Stimulated activated naive CD4-positive, alpha-beta T cell (primary cell): ENCODE measurements at regions not wholly inside any gene's neighbourhood (a gene's known extent, or its start where the extent isn't known, plus 50 kb on each side); places are given as distances from the start of the nearest gene placed in this dataset.
"Not testable (repeated sequence)": the region's sequence is repeated elsewhere in the genome, so short reads cannot be mapped to it uniquely, and the experiment has no call there.

Experiments used
- DNase-seq, 6 experiments: peaks; one replicate each; lab custom pipeline; 2025; lab: John Stamatoyannopoulos, UW

DNA sequence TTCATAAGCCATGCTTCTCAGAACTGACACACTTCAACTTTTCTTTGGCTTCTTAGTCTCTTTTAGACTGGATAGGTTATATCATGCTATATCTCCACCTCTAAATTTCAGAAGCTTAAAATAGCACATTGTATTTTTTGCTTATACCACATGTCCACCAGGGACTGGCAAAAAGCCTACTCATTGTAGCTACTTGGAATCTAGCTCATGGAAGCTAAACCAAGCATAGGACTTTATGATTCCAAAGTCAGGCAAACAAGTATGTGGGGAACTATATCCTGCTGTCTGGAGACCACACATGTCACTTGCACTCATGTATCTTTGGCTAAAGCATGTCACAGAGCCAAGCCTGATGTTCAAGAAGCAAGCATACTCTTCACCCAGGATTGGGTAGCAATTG is 245.0 kb upstream of the RASGRP1 start:
- DNase-seq = no peak

DNA sequence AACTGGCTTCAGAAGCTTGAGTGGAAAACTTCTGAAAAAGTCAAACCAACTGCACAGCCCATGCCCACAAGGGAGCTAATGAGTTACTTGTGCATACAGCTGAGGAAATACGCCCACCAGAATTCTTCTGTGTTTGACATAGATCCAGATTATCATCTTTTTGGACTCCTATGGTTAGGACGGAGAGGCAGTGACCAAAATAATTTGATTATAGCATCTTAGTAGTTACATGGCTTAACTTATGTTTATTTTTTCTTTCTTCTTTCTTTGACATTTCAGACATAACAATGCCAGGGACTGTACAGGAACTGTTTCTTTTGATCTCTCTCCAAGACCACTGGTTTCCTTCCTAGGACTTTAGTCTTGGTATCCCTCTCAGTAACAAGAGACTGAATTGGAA is 246.1 kb upstream of the RASGRP1 start:
- no peak for DNase-seq

DNA sequence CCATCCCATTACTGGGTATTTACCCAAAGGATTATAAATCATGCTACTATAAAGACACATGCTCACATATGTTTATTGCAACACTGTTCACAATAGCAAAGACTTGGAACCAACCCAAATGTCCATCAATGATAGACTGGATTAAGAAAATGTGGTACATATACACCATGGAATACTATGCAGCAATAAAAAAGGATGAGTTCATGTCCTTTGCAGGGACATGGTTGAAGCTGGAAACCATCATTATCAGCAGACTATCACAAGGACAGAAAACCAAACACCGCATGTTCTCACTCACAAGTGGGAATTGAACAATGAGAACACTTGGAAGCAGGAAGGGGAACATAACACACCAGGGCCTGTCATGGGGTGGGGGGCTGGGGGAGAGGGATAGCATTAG is 249.6 kb upstream of the RASGRP1 start:
- not testable (repeated sequence) for DNase-seq

DNA sequence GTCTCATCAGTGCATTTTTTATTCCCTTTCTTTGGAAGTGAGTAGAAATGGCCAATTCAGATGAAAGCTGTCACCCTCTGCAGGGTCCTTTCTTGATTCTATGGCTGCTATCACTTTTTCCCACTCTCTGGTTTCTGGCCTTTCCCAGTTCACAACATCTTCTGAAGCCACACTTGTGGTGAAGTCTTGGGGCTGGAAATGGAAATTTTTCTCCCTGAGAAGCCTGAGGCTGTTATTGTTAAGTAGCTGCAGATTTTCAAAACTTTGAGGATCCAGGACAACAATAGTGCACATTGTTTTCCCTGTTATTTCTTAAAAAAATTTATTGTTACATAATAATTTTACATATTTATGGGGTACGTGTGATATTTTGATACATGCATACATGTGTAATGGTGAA is 250.3 kb upstream of the RASGRP1 start:
- no peak for DNase-seq

DNA sequence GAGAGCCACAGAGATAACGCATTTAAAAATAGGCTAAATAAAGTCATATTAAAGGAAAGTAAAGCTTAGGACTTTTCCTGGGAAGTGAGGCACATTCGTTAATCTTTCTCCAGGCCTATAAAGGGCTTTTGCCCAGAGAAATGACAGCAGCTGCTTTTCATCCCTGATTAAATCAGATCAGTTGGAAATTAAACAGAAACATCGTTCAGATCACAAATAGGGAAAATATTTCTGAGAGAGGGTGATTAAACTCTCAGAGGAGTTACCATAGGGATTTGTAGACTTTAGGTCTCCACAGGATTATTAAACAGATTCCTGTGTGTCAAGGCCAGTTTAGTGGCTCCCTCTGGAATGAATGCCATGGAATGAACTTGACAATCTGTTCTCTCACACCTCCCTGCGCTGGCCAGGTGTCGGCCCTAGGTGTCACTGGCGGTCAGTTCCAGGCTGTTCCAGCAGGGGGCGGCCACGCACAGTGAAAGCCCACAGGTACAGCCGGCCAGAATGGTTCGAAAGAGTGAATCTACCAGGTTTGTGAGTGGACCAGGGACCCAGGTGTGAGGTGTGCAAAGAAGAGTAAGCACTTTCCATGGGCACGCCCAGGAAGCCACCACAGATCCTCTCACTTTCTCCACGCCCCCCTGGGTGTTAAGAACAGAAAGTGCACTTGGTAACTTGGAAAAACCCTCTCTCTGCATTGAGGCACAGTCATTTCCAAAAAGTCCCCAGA is 253.0 kb upstream of the RASGRP1 start:
- DNase-seq = peak; percentile 27 to 79 (median 68)

DNA sequence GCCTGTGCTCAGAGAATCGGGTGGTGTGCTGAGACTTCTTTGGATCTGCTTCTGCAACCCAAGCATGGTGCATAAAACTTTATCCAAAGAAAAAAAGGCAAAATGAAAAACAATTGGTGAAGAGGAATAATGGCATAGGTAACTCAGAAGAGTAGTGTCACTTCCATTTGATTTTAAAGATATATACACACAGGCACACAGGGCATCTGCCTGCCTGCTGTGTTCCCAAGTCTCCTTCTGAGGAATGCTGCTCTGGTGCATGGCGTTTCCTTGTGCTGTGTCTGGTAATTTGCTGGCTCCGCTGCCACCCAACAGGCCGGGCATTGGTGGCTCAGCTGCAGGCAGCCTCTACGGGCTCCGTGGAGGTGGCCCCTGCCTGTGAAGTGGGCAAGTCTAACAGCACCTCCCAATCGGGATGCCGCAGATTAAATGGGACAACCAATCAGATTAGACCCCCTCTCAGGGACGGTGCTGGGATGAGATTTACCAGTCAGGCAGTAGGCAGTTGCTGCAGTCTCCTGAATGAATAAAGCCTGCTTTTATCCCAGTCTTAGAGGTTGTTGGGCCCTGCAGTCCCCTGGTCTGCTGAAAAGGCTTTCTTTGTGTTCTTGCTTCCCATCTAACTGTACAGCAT is 253.7 kb upstream of the RASGRP1 start:
- DNase-seq = no peak

- no peak for DNase-seq
These were observed 254.9 kb upstream of the RASGRP1 start for GRCh38 chr15:38819387-38819950.

GRCh38 chr15:38823263-38823662 is 258.6 kb upstream of the RASGRP1 start:
- DNase-seq = no peak

DNA sequence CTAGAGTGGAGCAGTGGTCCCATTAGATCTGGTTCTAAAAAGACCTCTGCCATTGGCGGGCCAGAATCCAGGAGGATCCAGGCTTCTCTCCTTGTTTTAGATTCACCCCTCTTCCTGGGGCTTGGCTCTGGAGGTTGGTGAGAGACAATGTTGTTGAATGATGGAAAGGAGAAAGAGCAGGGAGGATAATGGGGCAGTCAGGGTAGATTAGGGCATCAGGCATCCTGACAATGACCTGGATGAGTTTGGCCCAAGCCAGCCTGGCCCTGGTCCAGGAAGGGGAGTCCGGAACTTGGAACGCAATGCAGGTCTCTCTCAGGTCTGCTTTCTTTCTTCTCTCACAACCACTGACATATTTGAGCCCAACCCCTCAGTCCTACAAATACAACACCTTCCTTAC is 260.1 kb upstream of the RASGRP1 start:
- no peak for DNase-seq

- no peak for DNase-seq
These were observed 262.3 kb upstream of the RASGRP1 start for GRCh38 chr15:38826880-38827279.

DNA sequence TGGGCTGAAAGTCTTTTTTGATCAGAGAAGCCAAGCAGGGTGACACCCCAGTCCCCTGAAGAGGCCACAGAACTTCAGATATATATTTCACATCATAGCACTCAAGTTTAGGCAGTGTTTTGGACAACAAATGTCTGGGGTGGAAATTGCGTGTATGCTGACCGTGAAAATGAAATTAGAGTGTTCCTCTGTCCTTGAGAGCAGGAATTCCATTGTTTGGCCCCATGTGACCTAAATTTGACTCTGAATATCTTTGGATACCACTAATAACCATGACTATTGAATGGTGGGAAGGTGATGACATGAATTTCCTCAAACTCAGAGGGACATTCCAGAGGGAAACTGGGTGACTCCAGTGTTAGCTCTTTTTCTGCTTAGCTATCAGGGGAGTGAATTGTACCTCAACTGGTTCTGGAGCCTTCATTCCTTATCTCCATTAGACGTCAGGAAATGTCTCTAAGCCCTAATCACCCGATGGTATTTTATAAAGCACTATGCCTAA is 263.5 kb upstream of the RASGRP1 start:
- no peak for DNase-seq

- no peak for DNase-seq
These were observed 264.5 kb upstream of the RASGRP1 start for GRCh38 chr15:38829086-38829485.

- DNase-seq = no peak
These were observed 277.6 kb upstream of the RASGRP1 start for GRCh38 chr15:38842226-38842625.

GRCh38 chr15:38843051-38843501 is 278.5 kb upstream of the RASGRP1 start:
- no peak for DNase-seq

GRCh38 chr15:38843736-38844590 is 279.3 kb upstream of the RASGRP1 start:
- DNase-seq = no peak

GRCh38 chr15:38844736-38845135 is 280.1 kb upstream of the RASGRP1 start:
- no peak for DNase-seq

GRCh38 chr15:38846346-38846745 is 281.7 kb upstream of the RASGRP1 start:
- no peak for DNase-seq

DNA sequence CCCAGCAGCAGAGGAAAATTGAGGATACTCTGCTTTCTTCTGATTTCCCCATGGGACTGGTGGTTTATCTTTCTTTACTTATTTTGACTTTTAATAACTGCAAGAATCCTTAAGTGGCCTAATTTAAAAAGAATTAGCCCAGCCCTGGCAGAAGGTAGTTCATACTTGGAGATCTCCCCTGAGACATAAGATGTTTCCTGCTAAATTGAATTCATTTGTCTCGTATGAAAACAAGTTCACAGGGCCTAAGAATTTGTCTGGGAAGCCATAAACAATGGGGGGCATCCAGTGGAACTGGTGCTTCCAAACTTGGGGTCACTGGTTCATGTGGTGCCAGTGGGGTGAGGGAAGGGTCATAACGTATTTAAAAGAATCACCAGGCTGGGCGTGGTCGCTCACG is 283.1 kb upstream of the RASGRP1 start:
- no peak for DNase-seq

- no peak for DNase-seq
These were observed 284.4 kb upstream of the RASGRP1 start for GRCh38 chr15:38849046-38849445.

DNA sequence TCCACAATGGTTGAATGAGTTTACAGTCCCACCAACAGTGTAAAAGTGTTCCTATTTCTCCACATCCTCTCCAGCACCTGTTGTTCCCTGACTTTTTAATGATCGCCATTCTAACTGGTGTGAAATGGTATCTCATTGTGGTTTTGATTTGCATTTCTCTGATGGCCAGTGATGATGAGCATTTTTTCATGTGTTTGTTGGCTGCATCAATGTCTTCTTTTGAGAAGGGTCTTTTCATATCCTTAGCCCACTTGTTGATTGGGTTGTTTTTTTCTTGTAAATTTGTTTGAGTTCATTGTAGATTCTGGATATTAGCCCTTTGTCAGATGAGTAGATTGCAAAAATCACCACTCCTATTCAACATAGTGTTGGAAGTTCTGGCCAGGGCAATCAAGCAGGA is 287.6 kb upstream of the RASGRP1 start:
- not testable (repeated sequence) for DNase-seq

DNA sequence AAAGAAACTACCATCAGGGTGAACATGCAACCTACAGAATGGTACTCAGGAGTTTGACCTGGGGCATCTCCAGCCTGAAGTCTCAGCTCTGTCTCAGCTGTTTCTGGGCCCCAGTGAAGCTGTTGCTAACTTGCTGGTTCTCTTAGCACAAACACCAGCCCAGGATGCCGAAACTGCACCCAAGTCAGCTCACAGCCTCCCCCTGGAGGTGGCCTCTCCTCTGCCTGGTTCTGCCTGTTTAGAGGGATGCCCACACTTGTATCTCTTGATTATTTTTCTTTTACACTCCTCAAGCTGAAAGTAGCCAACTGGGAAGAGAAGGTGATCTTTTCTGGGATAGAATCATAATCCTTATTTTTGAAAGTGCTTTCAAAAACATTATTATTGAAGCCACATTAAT is 289.0 kb upstream of the RASGRP1 start:
- DNase-seq = peak in 4 of 6 experiments; percentile 2 to 27 (median 16)

DNA sequence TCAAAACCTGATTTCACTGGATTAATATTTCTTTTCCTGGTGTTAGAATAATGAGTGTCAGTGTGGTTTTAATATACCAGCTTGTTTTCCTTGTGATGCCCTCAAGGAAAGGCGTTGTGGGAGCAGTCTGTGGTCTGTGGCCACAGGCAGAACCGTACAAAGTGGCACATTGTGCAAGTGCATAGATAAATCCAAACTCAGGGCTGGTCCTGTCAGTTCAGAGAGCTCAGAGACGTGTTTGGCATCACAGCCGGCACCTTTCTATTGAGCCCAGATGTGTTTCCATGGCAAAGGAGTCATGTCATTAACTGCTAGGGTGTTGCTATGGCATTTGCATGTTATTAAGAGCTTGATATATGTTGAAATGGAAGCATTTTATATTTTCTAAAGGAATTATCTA is 289.9 kb upstream of the RASGRP1 start:
- DNase-seq = no peak
